RWPE2 (cell line): ENCODE measurements at regions not wholly inside any gene's neighbourhood (a gene's known extent, or its start where the extent isn't known, plus 50 kb on each side); places are given as distances from the start of the nearest gene placed in this dataset.

ENCODE experiments used
- ATAC-seq: fragments of 200-7000 bp; cut with Tn5 transposase; 3 replicates; pipeline ENCODE4 v1.9.1; 2021; ENCODE audit warnings: low read depth
- DNase-seq: peaks from one replicate; pipeline ENCODE4 v3.0.0-alpha.2; 2020; ENCODE audit warnings: low spot score
- H3K27ac ChIP-seq: fragments of 450-650 bp; 2 replicates; pipeline ENCODE4 v1.5.1; 2017; ENCODE audit warnings: mild to moderate bottlenecking; ENCODE audit not compliant: poor library complexity, severe bottlenecking
- H3K27me3 ChIP-seq: fragments of 250-450 bp; sonication (Bioruptor Pico); 2 replicates; pipeline ENCODE4 v1.5.1; 2021; ENCODE audit warnings: mild to moderate bottlenecking, moderate library complexity; ENCODE audit not compliant: insufficient read depth, poor library complexity, severe bottlenecking
- H3K36me3 ChIP-seq: fragments of 250-450 bp; sonication (Bioruptor Pico); 2 replicates; pipeline ENCODE4 v1.5.1; 2020; ENCODE audit warnings: low read depth, mild to moderate bottlenecking, moderate library complexity
- H3K4me1 ChIP-seq: fragments of 250-450 bp; sonication (Bioruptor Pico); 2 replicates; pipeline ENCODE4 v1.5.1; 2021; ENCODE audit warnings: mild to moderate bottlenecking, moderate library complexity; ENCODE audit not compliant: insufficient read depth, poor library complexity, severe bottlenecking
- H3K4me3 ChIP-seq: fragments of 250-450 bp; sonication (Bioruptor Pico); 2 replicates; pipeline ENCODE4 v1.5.1; 2021; ENCODE audit warnings: mild to moderate bottlenecking, moderate library complexity; ENCODE audit not compliant: severe bottlenecking
- H3K9me3 ChIP-seq: fragments of 250-450 bp; sonication (Bioruptor Pico); 2 replicates; pipeline ENCODE4 v1.5.1; 2021; ENCODE audit warnings: mild to moderate bottlenecking, moderate library complexity; ENCODE audit not compliant: severe bottlenecking
- TF ChIP-seq, protein P1 (sequence below): fragments of 450-650 bp; IDR thresholded peaks from one replicate; pipeline ENCODE4 v1.5.1; 2017; ENCODE audit warnings: mild to moderate bottlenecking, moderate library complexity; ENCODE audit not compliant: poor library complexity, severe bottlenecking

DNA sequence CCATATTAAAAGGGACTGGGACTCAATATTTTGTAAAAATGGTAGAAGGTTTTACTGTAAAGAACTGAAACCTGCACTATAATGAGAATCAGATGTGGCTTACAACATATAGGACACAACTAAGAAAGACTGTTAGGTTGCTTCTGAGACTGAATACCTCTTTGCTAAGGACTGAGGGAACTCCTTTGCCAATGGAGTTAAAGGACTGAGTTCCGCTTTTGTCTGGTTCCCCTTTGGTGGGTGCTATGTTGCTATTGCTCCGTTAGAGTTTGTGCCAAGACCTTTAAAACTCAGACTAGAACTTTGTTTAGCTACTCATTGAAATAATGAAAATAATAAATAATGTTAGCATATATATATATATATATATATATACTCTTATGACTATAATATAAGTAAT lies 147.8 kb upstream of the KCNMB2 start:
- no peaks in the 10 kb centered on the region for H3K9me3 ChIP-seq
- no peak for DNase-seq
- TF ChIP-seq, protein P1, sequence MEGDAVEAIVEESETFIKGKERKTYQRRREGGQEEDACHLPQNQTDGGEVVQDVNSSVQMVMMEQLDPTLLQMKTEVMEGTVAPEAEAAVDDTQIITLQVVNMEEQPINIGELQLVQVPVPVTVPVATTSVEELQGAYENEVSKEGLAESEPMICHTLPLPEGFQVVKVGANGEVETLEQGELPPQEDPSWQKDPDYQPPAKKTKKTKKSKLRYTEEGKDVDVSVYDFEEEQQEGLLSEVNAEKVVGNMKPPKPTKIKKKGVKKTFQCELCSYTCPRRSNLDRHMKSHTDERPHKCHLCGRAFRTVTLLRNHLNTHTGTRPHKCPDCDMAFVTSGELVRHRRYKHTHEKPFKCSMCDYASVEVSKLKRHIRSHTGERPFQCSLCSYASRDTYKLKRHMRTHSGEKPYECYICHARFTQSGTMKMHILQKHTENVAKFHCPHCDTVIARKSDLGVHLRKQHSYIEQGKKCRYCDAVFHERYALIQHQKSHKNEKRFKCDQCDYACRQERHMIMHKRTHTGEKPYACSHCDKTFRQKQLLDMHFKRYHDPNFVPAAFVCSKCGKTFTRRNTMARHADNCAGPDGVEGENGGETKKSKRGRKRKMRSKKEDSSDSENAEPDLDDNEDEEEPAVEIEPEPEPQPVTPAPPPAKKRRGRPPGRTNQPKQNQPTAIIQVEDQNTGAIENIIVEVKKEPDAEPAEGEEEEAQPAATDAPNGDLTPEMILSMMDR, result no peak
- H3K27ac ChIP-seq, result no peak overlapping the region
- H3K4me3 ChIP-seq, result no peak overlapping the region
- H3K27me3 ChIP-seq, result no peaks in the 10 kb centered on the region
- no peaks in the 10 kb centered on the region for H3K36me3 ChIP-seq
- no peak for ATAC-seq
- H3K4me1 ChIP-seq, result peaks cover 7% of the 10 kb centered on the region

DNA sequence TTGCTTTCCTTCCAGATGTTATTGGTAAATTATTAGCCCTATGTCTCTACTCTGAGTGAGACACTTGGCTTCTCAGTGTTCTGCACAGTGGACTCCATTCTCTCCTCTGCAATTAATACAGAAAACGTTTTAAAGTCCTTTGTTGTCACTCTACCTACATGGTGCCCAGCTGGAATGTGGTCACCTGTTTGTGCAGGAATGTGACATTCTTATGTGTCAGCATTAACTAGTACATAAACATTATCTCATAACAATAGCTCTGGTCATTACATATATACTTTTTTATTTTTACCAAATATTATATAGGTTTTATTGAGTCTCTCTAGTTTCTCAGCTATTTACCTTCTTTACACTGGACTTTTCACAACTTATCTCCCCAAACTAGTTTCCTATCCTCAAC lies 147.0 kb upstream of the KCNMB2 start:
- Histone ChIP-seq H3K27ac (no peak overlapping the region), H3K4me1 (peaks cover 13% of the 10 kb centered on the region), H3K4me3 (no peak overlapping the region), H3K9me3 (no peaks in the 10 kb centered on the region), H3K36me3 (no peaks in the 10 kb centered on the region), H3K27me3 (no peaks in the 10 kb centered on the region)
- TF ChIP-seq, protein P1, result no peak
- no peak for DNase-seq
- no peak; the same call in 2 of the 3 replicates for ATAC-seq

DNA sequence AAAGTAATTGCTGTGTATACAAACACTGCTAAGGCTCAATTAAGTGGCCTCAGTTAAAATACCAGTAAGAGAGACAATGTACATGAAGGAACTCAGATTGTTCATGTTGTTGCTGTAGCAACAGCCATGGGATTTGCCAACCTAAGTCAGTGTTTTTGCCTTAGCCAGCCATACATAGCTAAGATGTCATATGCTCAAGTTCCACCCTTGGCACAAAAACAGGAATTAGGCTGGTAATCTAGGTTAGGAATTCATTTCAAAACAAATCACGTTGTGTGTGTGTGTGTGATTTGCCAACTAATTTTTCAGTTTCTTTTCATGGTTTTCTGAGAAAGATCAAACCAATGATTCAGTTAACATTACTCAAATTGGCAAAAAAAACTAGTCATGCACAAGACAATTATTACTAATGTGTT lies 143.7 kb upstream of the KCNMB2 start:
- Histone ChIP-seq H3K36me3 (no peaks in the 10 kb centered on the region), H3K9me3 (no peaks in the 10 kb centered on the region), H3K27ac (no peak overlapping the region), H3K4me3 (no peak overlapping the region), H3K27me3 (no peaks in the 10 kb centered on the region), H3K4me1 (peaks cover 13% of the 10 kb centered on the region)
- TF ChIP-seq, protein P1, result no peak
- DNase-seq, result no peak
- ATAC-seq, result 0 out of 3 replicates have a peak, but pooled peaks have one; percentile 31

DNA sequence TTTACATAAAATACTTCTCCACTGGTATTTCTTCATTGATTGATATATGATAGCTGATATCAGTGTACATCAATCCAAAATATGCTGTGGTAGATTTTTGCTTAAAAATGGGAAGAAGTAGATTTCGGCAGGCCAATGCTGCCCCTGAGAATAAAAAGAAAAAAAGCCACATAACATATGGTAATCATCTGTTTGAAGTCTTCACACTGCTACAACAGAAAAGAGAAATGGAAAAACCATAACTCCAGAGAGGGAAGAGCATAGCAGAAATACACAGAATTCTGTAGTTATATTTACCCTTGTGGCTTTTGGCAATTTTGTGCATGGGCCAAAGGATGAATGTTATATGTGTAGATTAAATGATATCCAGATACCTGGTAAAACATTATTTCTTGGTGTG lies 143.1 kb upstream of the KCNMB2 start:
- no peak overlapping the region for H3K4me3 ChIP-seq
- H3K4me1 ChIP-seq, result peaks cover 13% of the 10 kb centered on the region
- no peaks in the 10 kb centered on the region for H3K36me3 ChIP-seq
- ATAC-seq (no peak), DNase-seq (no peak)
- TF ChIP-seq, protein P1, result no peak
- H3K27ac ChIP-seq, result no peak overlapping the region
- H3K27me3 ChIP-seq, result no peaks in the 10 kb centered on the region
- H3K9me3 ChIP-seq, result no peaks in the 10 kb centered on the region

DNA sequence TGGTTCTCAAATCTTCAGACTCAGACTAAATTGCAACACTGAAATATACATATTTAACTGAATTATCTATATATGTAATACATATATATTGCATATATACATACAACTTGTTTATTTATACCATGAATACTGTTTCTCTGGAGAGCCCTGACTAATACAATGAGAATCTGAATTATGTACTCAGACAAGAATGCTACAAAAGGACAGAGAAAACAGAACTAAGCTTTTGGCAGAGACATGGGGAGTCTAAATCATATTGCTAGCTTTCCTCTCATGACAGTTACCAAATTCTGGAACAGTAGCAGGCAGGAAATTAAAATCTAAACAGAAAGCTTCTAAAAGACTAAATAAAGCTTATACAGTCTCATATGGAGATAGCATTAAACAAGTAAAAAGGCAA lies 142.4 kb upstream of the KCNMB2 start:
- peak; percentile 89 for ATAC-seq

More for the DNA sequence above, 142.4 kb upstream of the KCNMB2 start:
- DNase-seq, result no peak
- no peak overlapping the region for H3K27ac ChIP-seq
- H3K36me3 ChIP-seq, result no peaks in the 10 kb centered on the region
- no peaks in the 10 kb centered on the region for H3K9me3 ChIP-seq
- H3K4me3 ChIP-seq, result no peak overlapping the region
- H3K4me1 ChIP-seq, result peaks cover 13% of the 10 kb centered on the region
- H3K27me3 ChIP-seq, result no peaks in the 10 kb centered on the region
- TF ChIP-seq, protein P1, result no peak
